ENCODE measurements at regions not wholly inside any gene's neighbourhood (a gene's known extent, or its start where the extent isn't known, plus 50 kb on each side); places are given as distances from the start of the nearest gene placed in this dataset.

DNA sequence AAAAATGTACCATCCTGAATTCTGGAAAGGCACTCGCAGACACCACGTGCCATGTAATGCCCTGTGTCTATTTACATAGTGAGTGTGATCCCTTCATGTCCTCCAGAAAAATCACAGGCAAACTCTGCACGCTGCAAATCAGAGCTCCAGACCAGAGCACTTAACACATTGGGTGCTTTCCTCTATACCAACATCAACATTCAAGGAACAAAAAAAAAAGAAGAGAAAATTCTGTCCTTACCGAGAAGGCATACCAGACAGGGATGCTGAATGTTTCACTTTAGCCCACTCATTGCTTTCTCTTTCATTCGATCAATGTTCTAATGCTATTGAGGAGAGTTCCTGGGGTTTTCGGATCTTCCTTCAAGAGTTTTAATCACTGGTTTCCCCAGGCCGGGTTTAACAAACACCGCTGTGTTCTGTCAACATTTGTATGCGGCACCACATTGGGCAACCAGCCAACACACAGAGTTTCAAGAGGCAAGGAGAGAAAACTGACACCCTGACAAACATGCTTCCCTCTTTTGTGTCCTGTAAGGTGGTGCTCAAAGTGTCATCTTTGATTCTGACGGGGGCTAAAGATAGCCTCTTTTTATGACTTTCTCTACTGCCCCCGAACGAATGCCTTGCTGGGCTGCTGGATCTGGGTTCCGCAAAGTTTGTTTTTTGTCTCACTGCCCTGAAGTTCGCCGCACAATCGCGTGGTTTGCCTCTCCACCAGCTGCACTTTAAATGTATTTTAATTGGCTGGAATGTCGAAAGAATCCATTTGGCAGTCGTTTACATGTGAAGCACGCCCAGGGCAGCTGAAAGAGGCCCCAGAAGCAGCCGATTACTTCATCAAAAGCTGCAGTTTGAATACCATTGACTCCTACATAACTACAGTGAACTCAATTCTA is 106.4 kb upstream of the NCKAP5 start:
- Histone ChIP-seq H3K9me3 (no peaks in the 10 kb centered on the region), H3K4me1 (peaks cover 5 to 7% of the 10 kb centered on the region in 2 donors), H3K36me3 (no peaks in the 10 kb centered on the region), H3K4me3 (peak overlapping the region; percentile 48 to 56), H3K27me3 (no peaks in the 10 kb centered on the region), H3K27ac (peak overlapping the region in 1 of 2 donors; percentile 24)
- no peak for DNase-seq (ENCODE audit: low spot score in 2 of 2)
- TF ChIP-seq, protein P1, sequence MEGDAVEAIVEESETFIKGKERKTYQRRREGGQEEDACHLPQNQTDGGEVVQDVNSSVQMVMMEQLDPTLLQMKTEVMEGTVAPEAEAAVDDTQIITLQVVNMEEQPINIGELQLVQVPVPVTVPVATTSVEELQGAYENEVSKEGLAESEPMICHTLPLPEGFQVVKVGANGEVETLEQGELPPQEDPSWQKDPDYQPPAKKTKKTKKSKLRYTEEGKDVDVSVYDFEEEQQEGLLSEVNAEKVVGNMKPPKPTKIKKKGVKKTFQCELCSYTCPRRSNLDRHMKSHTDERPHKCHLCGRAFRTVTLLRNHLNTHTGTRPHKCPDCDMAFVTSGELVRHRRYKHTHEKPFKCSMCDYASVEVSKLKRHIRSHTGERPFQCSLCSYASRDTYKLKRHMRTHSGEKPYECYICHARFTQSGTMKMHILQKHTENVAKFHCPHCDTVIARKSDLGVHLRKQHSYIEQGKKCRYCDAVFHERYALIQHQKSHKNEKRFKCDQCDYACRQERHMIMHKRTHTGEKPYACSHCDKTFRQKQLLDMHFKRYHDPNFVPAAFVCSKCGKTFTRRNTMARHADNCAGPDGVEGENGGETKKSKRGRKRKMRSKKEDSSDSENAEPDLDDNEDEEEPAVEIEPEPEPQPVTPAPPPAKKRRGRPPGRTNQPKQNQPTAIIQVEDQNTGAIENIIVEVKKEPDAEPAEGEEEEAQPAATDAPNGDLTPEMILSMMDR (IDR thresholded peaks at IDR 0.05) = no peak
- intact Hi-C loops (cut with DNase I) = no loop called here

DNA sequence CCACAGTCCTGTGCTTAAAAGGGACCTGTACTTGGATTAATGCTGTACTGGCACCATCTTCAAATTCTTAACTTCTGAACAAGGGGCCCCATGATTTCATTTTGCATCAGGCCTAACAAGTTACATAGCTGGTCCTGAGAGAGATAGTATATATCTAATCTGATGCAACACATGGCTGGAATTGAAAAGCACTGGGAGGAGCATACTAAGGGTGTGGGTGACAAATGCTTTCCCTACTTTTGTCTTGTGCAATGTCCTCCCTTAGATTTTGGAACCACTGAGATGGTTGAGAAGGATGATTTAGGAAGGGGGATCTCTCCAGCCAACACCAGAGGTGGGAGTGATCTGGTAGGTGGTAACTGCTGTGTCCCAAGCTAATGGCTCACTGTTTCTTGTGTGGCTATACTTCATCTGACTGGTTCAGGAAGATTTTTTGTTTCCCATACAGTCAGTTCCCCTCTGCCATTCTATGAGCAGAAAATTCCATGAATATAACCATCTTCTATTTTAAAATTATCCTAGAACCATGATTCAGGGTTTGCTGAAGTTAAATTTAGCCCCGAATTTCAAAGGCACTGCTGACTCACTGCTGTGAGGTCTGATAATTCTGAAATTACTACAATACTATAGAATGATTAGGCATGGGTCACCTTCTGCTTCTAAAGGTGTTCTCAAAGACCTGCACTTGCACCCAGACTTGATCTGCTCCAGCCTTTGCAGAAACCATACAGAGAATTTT is 108.3 kb upstream of the NCKAP5 start:
- no peak overlapping the region for H3K4me3 ChIP-seq
- H3K4me1 ChIP-seq = peaks cover 5 to 7% of the 10 kb centered on the region in 2 donors
- DNase-seq (ENCODE audit: low spot score in 2 of 2) = no peak
- TF ChIP-seq, protein P1 (IDR thresholded peaks at IDR 0.05) = no peak
- no peaks in the 10 kb centered on the region for H3K9me3 ChIP-seq
- H3K27me3 ChIP-seq = no peaks in the 10 kb centered on the region
- intact Hi-C loops (cut with DNase I) = no loop called here
- H3K27ac ChIP-seq = no peak overlapping the region
- no peaks in the 10 kb centered on the region for H3K36me3 ChIP-seq

DNA sequence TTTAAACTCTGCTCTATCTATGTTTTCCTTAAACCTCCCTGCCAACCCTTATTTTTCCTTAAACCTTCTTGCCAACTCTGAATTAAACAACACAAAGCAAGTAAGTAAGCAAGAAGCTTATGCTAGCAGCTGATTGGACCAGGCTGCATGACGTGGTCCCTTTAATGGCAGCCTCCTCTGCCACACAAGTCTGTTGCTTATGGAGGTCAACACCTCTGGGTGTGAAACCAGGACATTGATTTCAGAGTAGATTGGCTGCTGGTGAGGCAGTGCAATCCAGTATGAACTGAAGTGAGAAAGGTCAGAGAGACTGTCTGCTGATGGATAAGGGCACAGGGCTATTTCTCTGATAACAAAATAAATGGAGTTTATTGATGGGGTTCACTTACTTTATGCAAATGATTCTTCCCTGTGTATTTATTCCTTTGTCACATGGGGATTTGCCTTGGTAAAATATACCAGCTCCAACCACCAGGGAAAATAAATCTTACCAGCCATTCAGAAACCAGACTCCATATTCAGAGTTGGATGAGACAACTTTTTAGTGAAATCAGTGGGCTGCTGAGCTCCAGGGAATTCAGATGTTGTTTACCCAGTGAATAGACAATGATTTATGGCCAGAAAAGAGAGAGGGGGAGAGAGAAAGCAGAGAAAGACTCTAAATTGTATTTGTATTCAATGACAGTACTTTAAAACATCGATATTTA is 112.2 kb upstream of the NCKAP5 start:
- intact Hi-C loops (cut with DNase I) = no loop called here
- no peaks in the 10 kb centered on the region for H3K27me3 ChIP-seq
- H3K4me3 ChIP-seq = no peak overlapping the region

DNA sequence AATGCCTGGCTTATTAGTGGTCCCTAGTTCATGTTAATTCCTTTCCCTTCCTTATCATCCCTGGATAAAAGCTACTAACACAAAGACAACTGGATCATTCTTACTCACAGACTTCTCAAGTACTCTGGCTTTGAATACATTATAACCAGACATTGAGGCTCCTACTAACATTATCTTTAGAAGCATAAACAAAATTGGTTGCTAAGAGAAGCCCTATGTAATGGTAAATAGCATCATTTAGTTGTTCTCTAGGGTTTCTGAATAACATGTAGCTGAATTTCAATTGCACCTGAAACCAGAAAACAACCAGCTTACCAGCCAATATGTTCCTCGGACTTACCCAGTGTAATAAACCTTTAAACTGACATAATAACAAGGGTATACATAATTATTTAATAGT is 114.1 kb upstream of the NCKAP5 start:
- Histone ChIP-seq H3K27me3 (no peaks in the 10 kb centered on the region), H3K4me1 (no peaks in the 10 kb centered on the region), H3K36me3 (no peaks in the 10 kb centered on the region), H3K9me3 (no peaks in the 10 kb centered on the region), H3K4me3 (no peak overlapping the region), H3K27ac (no peak overlapping the region)
- TF ChIP-seq, protein P1 (IDR thresholded peaks at IDR 0.05) = no peak
- no peak for DNase-seq (ENCODE audit: low spot score in 2 of 2)
- intact Hi-C loops (cut with DNase I) = no loop called here

More for the DNA sequence above, 112.2 kb upstream of the NCKAP5 start:
- Histone ChIP-seq H3K27ac (no peak overlapping the region), H3K36me3 (no peaks in the 10 kb centered on the region), H3K9me3 (no peaks in the 10 kb centered on the region), H3K4me1 (no peaks in the 10 kb centered on the region)
- no peak for DNase-seq (ENCODE audit: low spot score in 2 of 2)
- TF ChIP-seq, protein P1 (IDR thresholded peaks at IDR 0.05) = no peak

DNA sequence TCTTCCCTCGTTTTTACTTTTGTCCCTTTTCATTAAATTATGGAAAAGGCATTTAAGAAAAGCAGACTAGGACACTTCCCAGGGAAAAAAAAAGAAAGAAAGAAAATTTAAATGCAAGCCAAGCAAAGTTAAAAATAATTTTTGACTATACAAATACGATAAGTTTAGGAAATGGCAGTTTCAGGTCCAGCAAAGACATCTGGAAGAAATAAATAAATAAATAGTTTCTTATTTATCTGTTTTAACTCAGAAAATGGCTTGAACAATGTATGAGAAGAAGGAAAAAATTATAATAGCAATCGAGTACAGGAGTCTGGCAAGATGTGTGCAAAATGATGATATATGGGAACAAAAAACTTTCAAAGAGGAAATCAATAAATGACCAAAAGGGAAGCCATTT is 114.6 kb upstream of the NCKAP5 start:
- H3K4me3 ChIP-seq = no peak overlapping the region
- DNase-seq (ENCODE audit: low spot score in 2 of 2) = no peak
- TF ChIP-seq, protein P1 (IDR thresholded peaks at IDR 0.05) = no peak
- H3K27ac ChIP-seq = no peak overlapping the region
- no peaks in the 10 kb centered on the region for H3K36me3 ChIP-seq
- H3K9me3 ChIP-seq = no peaks in the 10 kb centered on the region
- H3K27me3 ChIP-seq = no peaks in the 10 kb centered on the region
- no peaks in the 10 kb centered on the region for H3K4me1 ChIP-seq
- intact Hi-C loops (cut with DNase I) = no loop called here
